ENCODE measurements at regions not wholly inside any gene's neighbourhood (a gene's known extent, or its start where the extent isn't known, plus 50 kb on each side); places are given as distances from the start of the nearest gene placed in this dataset.
"Not testable (repeated sequence)": the region's sequence is repeated elsewhere in the genome, so short reads cannot be mapped to it uniquely, and the experiment has no call there.

DNA sequence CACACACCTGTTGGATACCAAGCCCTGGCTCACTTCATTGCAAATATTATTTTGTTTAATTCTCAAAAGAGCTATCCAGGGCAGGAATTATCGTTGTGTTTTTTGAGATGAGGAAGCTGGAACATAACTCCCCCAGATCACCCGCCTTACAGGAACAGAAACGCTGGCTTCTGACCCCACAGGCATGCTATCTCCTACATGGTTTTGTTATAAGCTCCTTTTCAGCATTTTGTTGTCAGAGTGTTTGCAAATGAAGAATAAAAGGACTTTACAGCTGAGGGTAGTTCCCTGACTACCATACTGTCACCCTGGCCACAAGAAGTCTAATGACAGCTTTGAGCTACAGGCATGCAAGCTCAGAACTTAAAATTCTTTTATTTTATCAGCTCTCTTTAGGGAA is 62.0 kb upstream of the MRPS9 start:
- H3K27me3 ChIP-seq (ENCODE audit: control insufficient read depth, insufficient read depth, low read length), result no peaks in the 10 kb centered on the region
- no peaks in the 10 kb centered on the region for H3K4me1 ChIP-seq (ENCODE audit: control insufficient read depth, extremely low read depth, insufficient read depth, low read length)
- H3K79me2 ChIP-seq (ENCODE audit: control insufficient read depth, insufficient read depth, low read length), result no peaks in the 10 kb centered on the region
- no peak overlapping the region for H3K9ac ChIP-seq (ENCODE audit: insufficient read depth, low read length)
- TF ChIP-seq, protein P1, sequence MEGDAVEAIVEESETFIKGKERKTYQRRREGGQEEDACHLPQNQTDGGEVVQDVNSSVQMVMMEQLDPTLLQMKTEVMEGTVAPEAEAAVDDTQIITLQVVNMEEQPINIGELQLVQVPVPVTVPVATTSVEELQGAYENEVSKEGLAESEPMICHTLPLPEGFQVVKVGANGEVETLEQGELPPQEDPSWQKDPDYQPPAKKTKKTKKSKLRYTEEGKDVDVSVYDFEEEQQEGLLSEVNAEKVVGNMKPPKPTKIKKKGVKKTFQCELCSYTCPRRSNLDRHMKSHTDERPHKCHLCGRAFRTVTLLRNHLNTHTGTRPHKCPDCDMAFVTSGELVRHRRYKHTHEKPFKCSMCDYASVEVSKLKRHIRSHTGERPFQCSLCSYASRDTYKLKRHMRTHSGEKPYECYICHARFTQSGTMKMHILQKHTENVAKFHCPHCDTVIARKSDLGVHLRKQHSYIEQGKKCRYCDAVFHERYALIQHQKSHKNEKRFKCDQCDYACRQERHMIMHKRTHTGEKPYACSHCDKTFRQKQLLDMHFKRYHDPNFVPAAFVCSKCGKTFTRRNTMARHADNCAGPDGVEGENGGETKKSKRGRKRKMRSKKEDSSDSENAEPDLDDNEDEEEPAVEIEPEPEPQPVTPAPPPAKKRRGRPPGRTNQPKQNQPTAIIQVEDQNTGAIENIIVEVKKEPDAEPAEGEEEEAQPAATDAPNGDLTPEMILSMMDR (conservative IDR thresholded peaks at IDR 0.05 in 1 of 2, IDR thresholded peaks at IDR 0.05 in 1 of 2; ENCODE audit: low read depth in 1 of 2, low read length in 2 of 2), result no peak
- TF ChIP-seq EZH2 (IDR thresholded peaks at IDR 0.05; ENCODE audit: low read length, missing control alignments), result no peak
- DNase-seq (ENCODE audit: low read depth in 2 of 2), result no peak
- no peak overlapping the region for H2AFZ ChIP-seq (ENCODE audit: low read length)
- H3K4me3 ChIP-seq (replicated peaks in 1 of 4; ENCODE audit: control extremely low read depth in 1 of 4, insufficient read depth in 1 of 4, low read depth in 3 of 4, low read length in 4 of 4), result no peak overlapping the region
- no peaks in the 10 kb centered on the region for H4K20me1 ChIP-seq (ENCODE audit: control insufficient read depth, extremely low read depth, insufficient read depth, low read length)
- H3K36me3 ChIP-seq (ENCODE audit: control insufficient read depth, insufficient read depth, low read length), result no peaks in the 10 kb centered on the region
- H3K27ac ChIP-seq (ENCODE audit: insufficient read depth, low read length), result no peak overlapping the region
- H3K9me3 ChIP-seq (ENCODE audit: control insufficient read depth, insufficient read depth, low read depth, low read length), result no peaks in the 10 kb centered on the region
- H3K4me2 ChIP-seq (ENCODE audit: extremely low read depth, insufficient read depth, low read length), result no peak overlapping the region

DNA sequence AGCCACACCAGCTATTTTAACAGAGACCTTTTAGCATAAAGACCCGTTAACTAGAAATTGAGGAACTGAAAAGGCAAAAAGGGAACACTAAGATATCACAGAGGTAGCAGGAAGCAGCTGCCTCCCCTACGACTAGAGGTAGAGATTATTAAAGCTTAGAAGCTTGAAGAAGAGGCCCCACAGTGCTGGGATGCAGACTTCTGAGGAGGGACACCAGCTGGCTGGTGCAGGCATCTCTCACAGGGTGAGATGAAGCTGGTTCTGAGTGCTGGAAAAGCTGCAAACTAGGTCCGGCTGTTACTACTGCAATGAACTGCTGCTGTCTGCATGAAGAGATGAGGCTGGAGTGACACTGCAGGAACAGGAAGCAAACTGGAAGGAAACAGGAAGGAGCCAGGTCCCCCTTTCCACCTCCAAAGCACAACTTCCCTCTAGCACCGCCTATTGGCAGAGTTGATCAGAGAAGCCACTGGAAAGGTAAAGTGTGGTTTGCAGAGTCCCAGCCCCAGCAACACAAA is 61.2 kb upstream of the MRPS9 start:
- TF ChIP-seq, protein P1 (conservative IDR thresholded peaks at IDR 0.05 in 1 of 2, IDR thresholded peaks at IDR 0.05 in 1 of 2; ENCODE audit: low read depth in 1 of 2, low read length in 2 of 2), result no peak
- no peak for TF ChIP-seq EZH2 (IDR thresholded peaks at IDR 0.05; ENCODE audit: low read length, missing control alignments)
- Histone ChIP-seq H2AFZ (ENCODE audit: low read length) (no peak overlapping the region), H3K4me1 (ENCODE audit: control insufficient read depth, extremely low read depth, insufficient read depth, low read length) (no peaks in the 10 kb centered on the region), H3K36me3 (ENCODE audit: control insufficient read depth, insufficient read depth, low read length) (no peaks in the 10 kb centered on the region), H3K4me3 (replicated peaks in 1 of 4; ENCODE audit: control extremely low read depth in 1 of 4, insufficient read depth in 1 of 4, low read depth in 3 of 4, low read length in 4 of 4) (no peak overlapping the region), H3K27ac (ENCODE audit: insufficient read depth, low read length) (no peak overlapping the region), H3K27me3 (ENCODE audit: control insufficient read depth, insufficient read depth, low read length) (no peaks in the 10 kb centered on the region), H4K20me1 (ENCODE audit: control insufficient read depth, extremely low read depth, insufficient read depth, low read length) (no peaks in the 10 kb centered on the region), H3K4me2 (ENCODE audit: extremely low read depth, insufficient read depth, low read length) (no peak overlapping the region), H3K79me2 (ENCODE audit: control insufficient read depth, insufficient read depth, low read length) (no peaks in the 10 kb centered on the region), H3K9ac (ENCODE audit: insufficient read depth, low read length) (no peak overlapping the region), H3K9me3 (ENCODE audit: control insufficient read depth, insufficient read depth, low read depth, low read length) (no peaks in the 10 kb centered on the region)
- no peak for DNase-seq (ENCODE audit: low read depth in 2 of 2)

DNA sequence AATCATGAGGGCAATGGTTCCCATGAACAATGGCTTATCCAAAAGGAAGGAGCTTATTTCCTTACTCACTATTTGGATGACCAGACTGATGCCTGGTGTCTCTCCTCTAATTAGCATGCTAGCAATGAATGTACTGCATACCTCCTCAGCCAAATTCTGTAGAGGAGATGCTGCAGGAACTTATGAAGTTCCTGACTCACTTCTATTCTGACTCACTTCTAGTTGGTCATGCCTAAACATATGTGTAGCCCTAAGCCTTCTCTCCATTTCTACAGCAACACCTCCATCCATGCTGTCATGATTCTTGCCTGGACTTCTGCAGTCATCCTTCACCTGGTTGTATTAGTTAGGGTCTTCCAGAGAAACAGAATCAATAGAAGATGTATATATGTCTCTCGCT is 59.9 kb upstream of the MRPS9 start:
- Histone ChIP-seq H3K27ac (ENCODE audit: insufficient read depth, low read length) (no peak overlapping the region), H3K4me3 (replicated peaks in 1 of 4; ENCODE audit: control extremely low read depth in 1 of 4, insufficient read depth in 1 of 4, low read depth in 3 of 4, low read length in 4 of 4) (no peak overlapping the region), H3K4me2 (ENCODE audit: extremely low read depth, insufficient read depth, low read length) (no peak overlapping the region), H4K20me1 (ENCODE audit: control insufficient read depth, extremely low read depth, insufficient read depth, low read length) (no peaks in the 10 kb centered on the region), H3K4me1 (ENCODE audit: control insufficient read depth, extremely low read depth, insufficient read depth, low read length) (no peaks in the 10 kb centered on the region), H3K27me3 (ENCODE audit: control insufficient read depth, insufficient read depth, low read length) (no peaks in the 10 kb centered on the region), H3K36me3 (ENCODE audit: control insufficient read depth, insufficient read depth, low read length) (no peaks in the 10 kb centered on the region), H2AFZ (ENCODE audit: low read length) (no peak overlapping the region), H3K79me2 (ENCODE audit: control insufficient read depth, insufficient read depth, low read length) (no peaks in the 10 kb centered on the region), H3K9ac (ENCODE audit: insufficient read depth, low read length) (no peak overlapping the region), H3K9me3 (ENCODE audit: control insufficient read depth, insufficient read depth, low read depth, low read length) (no peaks in the 10 kb centered on the region)
- TF ChIP-seq, protein P1 (conservative IDR thresholded peaks at IDR 0.05 in 1 of 2, IDR thresholded peaks at IDR 0.05 in 1 of 2; ENCODE audit: low read depth in 1 of 2, low read length in 2 of 2), result no peak
- TF ChIP-seq EZH2 (IDR thresholded peaks at IDR 0.05; ENCODE audit: low read length, missing control alignments), result no peak
- no peak for DNase-seq (ENCODE audit: low read depth in 2 of 2)

DNA sequence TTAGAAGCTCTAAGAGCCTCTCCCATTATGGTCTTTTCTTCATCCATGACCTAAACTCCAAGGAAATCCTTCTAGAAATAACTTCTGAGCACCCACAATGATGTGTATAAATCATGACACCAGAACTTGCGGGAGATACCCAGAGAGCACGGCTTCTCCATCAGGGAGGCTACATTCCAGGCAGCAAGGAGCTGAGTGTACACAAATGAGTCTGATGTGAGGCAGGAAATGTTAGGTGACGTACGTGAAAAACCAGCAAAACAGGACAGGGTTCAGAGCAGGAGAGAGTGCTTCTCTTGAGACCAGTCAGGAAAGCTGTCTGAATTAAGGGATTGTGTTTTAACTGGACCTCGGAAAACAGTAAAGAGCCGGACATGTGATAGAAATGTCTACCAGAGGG is 58.1 kb upstream of the MRPS9 start:
- not testable (repeated sequence) for H3K9ac ChIP-seq (ENCODE audit: insufficient read depth, low read length); H3K27ac ChIP-seq (ENCODE audit: insufficient read depth, low read length); H3K4me1 ChIP-seq (ENCODE audit: control insufficient read depth, extremely low read depth, insufficient read depth, low read length); H3K4me2 ChIP-seq (ENCODE audit: extremely low read depth, insufficient read depth, low read length); DNase-seq (ENCODE audit: low read depth in 2 of 2); H2AFZ ChIP-seq (ENCODE audit: low read length); H3K9me3 ChIP-seq (ENCODE audit: control insufficient read depth, insufficient read depth, low read depth, low read length); H3K27me3 ChIP-seq (ENCODE audit: control insufficient read depth, insufficient read depth, low read length); H3K4me3 ChIP-seq (replicated peaks in 1 of 4; ENCODE audit: control extremely low read depth in 1 of 4, insufficient read depth in 1 of 4, low read depth in 3 of 4, low read length in 4 of 4); H3K36me3 ChIP-seq (ENCODE audit: control insufficient read depth, insufficient read depth, low read length); H3K79me2 ChIP-seq (ENCODE audit: control insufficient read depth, insufficient read depth, low read length); H4K20me1 ChIP-seq (ENCODE audit: control insufficient read depth, extremely low read depth, insufficient read depth, low read length)

All from fibroblast of lung (primary cell).